Heart left ventricle (tissue), 13 donors: ENCODE measurements at regions not wholly inside any gene's neighbourhood (a gene's known extent, or its start where the extent isn't known, plus 50 kb on each side); places are given as distances from the start of the nearest gene placed in this dataset.

ENCODE experiments used
- POLR2A ChIP-seq, 2 donors: fragments of 450-650 bp; IDR thresholded peaks; one replicate each; pipeline ENCODE4 v1.6.1; 2017; ENCODE audit warnings: antibody characterized with exemption in 2 of 2, mild to moderate bottlenecking in 2 of 2, moderate library complexity in 2 of 2
- TF ChIP-seq, protein P1 (sequence below), 12 donors: fragments of 200-600 bp; sonication (generic) in 4 of 12; IDR thresholded peaks; one replicate each; pipeline versions ENCODE4 v1.5.0 to v1.8.0; 2018 to 2022; ENCODE audit warnings: antibody characterized with exemption in 12 of 12, mild to moderate bottlenecking in 5 of 12
- donor health status: ischemic (EF 13 %, LVEDD 7.1; RV severe dilation, severe dysfunction).
- donor health status: DM: no; HTN: yes; CAD: no.
- donor health status: DM: no; HTN: no; CAD: no.
- donor health status: ischemic (EF 25% LVEDD 6.9; RV normal size, moderate dysfunction).
- donor health status: ischemic (EF 25% LVEDD 5.7; RV mildly dilated, moderate dysfunction).
- donor health status: ischemic (EF 35%, LVEDD 5.7; RV mildly dilated, moderate dysfunction).
- donor health status: nonischemic (EF 11% LVEDD 7.7; RV severe dilation, severe dysfunction).
- donor health status: DM: yes; HTN: yes; CAD: no.
- donor health status: PGD.
- donor health status: ischemic (EF 29% LVEDD 5.4; RV normal size, mild dysfunction).
- donor health status: nonischemic (EF 23%, LVEDD 6.1; RV moderate dilation, normal function).

DNA sequence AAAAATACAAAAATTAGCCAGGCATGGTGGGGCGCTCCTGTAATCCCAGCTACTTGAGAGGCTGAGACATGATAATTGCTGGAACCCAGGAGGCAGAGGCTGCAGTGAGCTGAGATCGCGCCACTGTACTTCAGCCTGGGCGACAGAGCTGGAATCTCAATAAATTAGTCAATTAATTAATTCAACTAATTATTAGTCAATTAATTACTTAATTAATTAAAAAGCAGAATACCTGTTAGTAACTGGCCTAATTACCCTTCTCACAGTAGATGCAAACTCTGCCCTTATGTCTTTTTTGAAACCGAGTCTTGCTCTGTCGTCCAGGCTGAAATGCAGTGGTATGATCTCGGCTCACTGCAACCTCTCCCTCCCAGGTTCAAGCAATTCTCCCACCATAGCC lies 261.2 kb downstream of the ASMT start:
- TF ChIP-seq, protein P1, sequence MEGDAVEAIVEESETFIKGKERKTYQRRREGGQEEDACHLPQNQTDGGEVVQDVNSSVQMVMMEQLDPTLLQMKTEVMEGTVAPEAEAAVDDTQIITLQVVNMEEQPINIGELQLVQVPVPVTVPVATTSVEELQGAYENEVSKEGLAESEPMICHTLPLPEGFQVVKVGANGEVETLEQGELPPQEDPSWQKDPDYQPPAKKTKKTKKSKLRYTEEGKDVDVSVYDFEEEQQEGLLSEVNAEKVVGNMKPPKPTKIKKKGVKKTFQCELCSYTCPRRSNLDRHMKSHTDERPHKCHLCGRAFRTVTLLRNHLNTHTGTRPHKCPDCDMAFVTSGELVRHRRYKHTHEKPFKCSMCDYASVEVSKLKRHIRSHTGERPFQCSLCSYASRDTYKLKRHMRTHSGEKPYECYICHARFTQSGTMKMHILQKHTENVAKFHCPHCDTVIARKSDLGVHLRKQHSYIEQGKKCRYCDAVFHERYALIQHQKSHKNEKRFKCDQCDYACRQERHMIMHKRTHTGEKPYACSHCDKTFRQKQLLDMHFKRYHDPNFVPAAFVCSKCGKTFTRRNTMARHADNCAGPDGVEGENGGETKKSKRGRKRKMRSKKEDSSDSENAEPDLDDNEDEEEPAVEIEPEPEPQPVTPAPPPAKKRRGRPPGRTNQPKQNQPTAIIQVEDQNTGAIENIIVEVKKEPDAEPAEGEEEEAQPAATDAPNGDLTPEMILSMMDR (IDR thresholded peaks at IDR 0.05): no peak
- TF ChIP-seq POLR2A (IDR thresholded peaks at IDR 0.05): no peak
